IMR-90 (cell line): ENCODE measurements at regions not wholly inside any gene's neighbourhood (a gene's known extent, or its start where the extent isn't known, plus 50 kb on each side); places are given as distances from the start of the nearest gene placed in this dataset.

Experiments
- BHLHE40 ChIP-seq: fragments of 150-350 bp; IDR thresholded peaks from 2 replicates; pipeline ENCODE4 v1.6.1; 2016; ENCODE audit warnings: mild to moderate bottlenecking, low read depth, low read length
- CEBPB ChIP-seq: IDR thresholded peaks from 2 replicates; pipeline ENCODE4 v1.6.1; 2012; ENCODE audit warnings: low read depth, low read length, improper control_type of control experiment
- CHD1 ChIP-seq: IDR thresholded peaks from 2 replicates; pipeline ENCODE4 v1.6.1; 2012; ENCODE audit warnings: low read depth, low read length, improper control_type of control experiment
- CTCF ChIP-seq: conservative IDR thresholded peaks from 2 replicates; pipeline ENCODE4 v1.5.1; 2012; ENCODE audit warnings: mild to moderate bottlenecking, low read depth, low read length, improper control_type of control experiment
- FOS ChIP-seq: fragments of 150-350 bp; IDR thresholded peaks from 2 replicates; pipeline ENCODE4 v1.6.1; 2016; ENCODE audit warnings: low read depth, low read length
- MAFK ChIP-seq: IDR thresholded peaks from 2 replicates; pipeline ENCODE4 v1.6.1; 2012; ENCODE audit warnings: low read depth, low read length, improper control_type of control experiment
- MAZ ChIP-seq: IDR thresholded peaks from 2 replicates; pipeline ENCODE4 v1.6.1; 2012; ENCODE audit warnings: low read depth, mild to moderate bottlenecking, low read length, improper control_type of control experiment, moderate library complexity, borderline replicate concordance
- POLR2A ChIP-seq: IDR thresholded peaks from 2 replicates; pipeline ENCODE4 v1.6.1; 2012; ENCODE audit warnings: mild to moderate bottlenecking, low read depth, low read length
- RAD21 ChIP-seq: IDR thresholded peaks from 2 replicates; pipeline ENCODE4 v1.6.1; 2012; ENCODE audit warnings: low read length, improper control_type of control experiment
- RCOR1 ChIP-seq: IDR thresholded peaks from 2 replicates; pipeline ENCODE4 v1.6.1; 2012; ENCODE audit warnings: mild to moderate bottlenecking, low read length, improper control_type of control experiment; ENCODE audit not compliant: insufficient replicate concordance
- RFX5 ChIP-seq: IDR thresholded peaks from 2 replicates; pipeline ENCODE4 v1.8.0; 2012; ENCODE audit warnings: low read depth, mild to moderate bottlenecking, low read length, moderate library complexity
- USF2 ChIP-seq: fragments of 150-350 bp; IDR thresholded peaks from 2 replicates; pipeline ENCODE4 v1.6.1; 2017; ENCODE audit warnings: mild to moderate bottlenecking, antibody characterized with exemption, low read length, low read depth
- TF ChIP-seq, protein P1 (sequence below): fragments of 150-350 bp; IDR thresholded peaks from 2 replicates; pipeline ENCODE4 v1.6.1; 2016; ENCODE audit warnings: low read depth, mild to moderate bottlenecking, low read length, moderate library complexity, borderline replicate concordance

DNA sequence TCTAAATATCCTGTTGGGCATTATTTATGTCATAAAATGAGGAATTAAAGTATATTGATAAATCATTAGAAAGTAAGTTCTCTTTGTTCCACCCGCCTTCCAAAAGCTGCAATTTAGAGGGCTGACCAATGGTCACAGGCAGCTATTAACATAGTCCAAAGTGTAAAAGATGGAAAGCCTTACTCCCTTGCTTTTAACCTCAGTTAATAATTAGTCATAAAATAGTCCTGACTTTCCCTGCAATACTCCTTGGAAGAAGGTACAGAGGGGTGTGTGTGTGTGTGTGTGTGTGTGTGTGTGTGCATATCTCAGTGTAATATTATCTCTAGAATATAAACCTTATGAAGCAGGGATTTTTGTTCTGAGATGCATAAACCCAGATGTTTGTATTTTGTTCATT lies 275.4 kb downstream of the FAT4 start:
- no peak for TF ChIP-seq RAD21
- TF ChIP-seq CTCF = no peak
- TF ChIP-seq POLR2A = no peak
- no peak for TF ChIP-seq MAFK
- TF ChIP-seq RFX5 = no peak
- no peak for TF ChIP-seq CHD1
- TF ChIP-seq USF2 = no peak
- no peak for TF ChIP-seq MAZ
- TF ChIP-seq FOS = no peak
- TF ChIP-seq, protein P1, sequence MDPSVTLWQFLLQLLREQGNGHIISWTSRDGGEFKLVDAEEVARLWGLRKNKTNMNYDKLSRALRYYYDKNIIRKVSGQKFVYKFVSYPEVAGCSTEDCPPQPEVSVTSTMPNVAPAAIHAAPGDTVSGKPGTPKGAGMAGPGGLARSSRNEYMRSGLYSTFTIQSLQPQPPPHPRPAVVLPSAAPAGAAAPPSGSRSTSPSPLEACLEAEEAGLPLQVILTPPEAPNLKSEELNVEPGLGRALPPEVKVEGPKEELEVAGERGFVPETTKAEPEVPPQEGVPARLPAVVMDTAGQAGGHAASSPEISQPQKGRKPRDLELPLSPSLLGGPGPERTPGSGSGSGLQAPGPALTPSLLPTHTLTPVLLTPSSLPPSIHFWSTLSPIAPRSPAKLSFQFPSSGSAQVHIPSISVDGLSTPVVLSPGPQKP = no peak
- no peak for TF ChIP-seq BHLHE40
- TF ChIP-seq RCOR1 = no peak
- no peak for TF ChIP-seq CEBPB
